ENCODE measurements at regions not wholly inside any gene's neighbourhood (a gene's known extent, or its start where the extent isn't known, plus 50 kb on each side); places are given as distances from the start of the nearest gene placed in this dataset.

DNA sequence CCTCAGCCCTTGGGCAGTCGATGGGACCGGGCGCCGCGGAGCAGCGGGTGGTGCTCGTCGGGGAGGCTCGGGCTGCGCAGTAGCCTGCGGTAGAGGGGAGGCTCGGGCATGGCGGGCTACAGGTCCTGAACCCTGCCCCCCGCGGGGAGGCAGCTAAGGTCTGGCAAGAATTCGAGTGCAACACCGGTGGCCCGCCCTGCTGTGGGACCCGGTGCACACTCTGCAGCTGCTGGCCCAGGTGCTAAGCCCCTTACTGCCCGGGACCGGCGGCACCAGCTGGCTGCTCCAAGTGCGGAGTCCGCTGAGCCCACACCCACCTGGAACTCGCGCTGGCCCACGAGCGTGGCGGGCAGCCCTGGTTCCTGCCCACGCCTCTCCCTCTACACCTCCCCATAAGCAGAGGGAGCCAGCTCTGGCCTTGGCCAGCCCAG is 377.7 kb upstream of the RBMS3 start:
- no peak for DNase-seq (ENCODE audit: low spot score)

DNA sequence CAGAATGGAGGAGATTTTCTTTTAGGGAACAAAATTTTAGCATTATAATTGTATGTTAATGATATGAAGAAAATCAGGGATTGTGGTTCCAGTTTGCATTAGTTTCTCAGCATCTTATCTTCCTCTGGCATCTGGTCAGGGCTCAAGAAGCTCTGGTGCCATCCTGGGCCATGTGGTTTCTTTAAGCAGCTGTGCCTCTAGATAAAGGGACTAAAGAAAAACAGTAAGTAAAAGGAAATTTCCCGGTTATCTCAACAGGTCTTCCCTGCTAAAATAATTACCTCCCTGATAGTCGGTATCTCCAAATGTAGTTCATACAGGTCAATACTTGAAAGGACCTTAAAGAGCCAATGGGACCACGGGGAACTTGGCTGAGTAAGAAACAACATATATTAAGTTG is 375.1 kb upstream of the RBMS3 start:
- no peak for DNase-seq (ENCODE audit: low spot score)

DNA sequence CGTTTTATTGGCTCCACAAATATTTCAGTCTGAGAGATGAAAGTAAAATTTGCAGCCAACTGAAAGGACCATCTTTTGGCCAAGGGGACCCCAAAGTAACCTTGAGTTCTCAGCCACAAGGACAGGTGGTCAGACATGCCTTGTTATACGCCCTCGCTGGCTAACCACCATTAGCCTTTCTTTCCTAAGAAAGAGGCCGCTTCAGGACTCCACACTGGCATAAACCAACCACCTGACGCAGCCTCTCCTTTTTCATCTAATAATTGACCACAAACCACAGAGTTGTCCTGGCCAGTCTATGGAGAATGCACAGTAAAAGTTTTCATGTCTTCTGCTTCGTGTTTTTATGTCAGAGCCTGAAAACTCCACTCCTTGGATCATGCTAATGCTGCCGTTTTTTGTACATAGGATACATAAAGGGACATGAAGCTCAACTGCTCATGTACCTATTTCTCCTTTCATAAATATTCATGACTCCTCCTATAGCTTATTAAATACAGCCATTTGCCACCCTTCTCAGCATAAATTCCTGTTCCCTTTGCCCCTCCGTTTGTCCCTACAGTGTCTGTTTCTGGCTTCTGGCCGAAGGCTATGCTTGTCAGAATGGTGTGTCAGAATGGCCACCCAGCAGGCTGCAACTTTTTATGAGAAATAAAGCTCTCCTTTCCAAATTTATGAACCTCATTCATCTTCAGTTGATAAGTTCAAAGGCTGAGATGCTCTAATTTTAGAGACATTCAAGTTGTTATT is 374.1 kb upstream of the RBMS3 start:
- no peak for DNase-seq (ENCODE audit: low spot score)

- no peak for DNase-seq (ENCODE audit: low spot score)
These were observed 373.3 kb upstream of the RBMS3 start for GRCh38 chr3:28907616-28908015.

DNA sequence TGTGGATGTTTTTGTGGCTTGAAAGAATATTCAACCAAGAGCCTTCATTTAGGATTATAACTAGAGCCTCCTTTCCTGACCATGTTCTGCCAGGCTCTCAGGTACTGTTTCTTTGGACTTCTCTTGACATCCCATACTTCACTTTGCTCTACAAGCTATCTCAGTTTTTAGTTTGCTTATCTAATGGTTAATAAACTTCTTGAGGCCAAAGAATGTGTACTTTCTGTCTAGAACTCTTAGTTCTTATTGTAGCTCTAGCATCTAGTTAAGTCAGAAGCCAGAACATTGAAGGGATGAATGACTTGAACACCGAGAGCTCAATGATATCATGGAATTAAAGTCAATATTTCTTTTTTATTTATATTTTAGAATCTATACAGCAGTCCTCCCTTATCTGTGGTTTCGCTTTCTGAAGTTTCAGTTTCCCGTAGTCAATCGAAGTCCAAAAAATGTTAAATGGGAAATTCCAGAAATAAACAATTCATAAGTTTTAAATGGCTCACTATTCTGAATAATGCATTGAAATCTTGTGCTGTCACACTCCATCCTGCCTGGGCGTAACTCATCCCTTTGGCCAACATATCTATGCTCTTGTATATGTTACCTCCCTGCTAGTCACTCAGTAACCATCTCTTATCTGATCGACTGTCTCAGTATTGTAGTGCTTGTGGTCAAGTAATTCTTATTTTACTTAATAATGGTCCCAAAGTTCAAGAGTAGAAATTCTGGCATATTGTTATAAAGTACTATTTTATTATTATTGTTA is 368.6 kb upstream of the RBMS3 start:
- no peak for DNase-seq (ENCODE audit: low spot score)

GRCh38 chr3:28915741-28916500 is 364.9 kb upstream of the RBMS3 start:
- no peak for DNase-seq (ENCODE audit: low spot score)

- DNase-seq (ENCODE audit: low spot score) = no peak
These were observed 364.0 kb upstream of the RBMS3 start for GRCh38 chr3:28916713-28917499.

DNA sequence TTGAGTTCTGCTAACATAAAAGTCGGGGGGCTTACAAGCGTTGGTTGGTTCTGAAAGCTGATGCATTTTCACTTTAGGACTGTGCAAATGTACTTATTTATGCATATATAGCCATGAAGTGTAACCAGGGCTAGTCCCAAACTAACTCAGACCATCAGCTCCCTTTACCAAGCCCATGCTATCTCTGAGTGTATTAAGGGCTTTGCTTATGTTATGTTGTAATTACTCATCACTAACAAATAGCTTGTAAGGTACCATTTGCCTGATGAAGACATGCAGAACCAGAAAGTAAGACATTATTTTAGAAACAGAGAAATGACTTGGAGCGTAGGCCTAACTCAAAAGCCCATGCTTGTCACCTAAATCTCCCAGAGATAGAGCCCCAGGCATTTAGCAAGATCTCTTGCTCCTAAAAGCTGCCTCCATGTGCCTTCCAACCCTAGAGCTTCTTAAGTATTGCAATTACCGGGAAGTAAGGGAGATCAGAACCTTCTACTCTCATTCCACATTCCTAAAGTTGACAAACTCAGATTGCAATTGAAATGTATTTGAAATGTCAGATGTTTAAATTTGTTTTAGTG is 362.9 kb upstream of the RBMS3 start:
- no peak for DNase-seq (ENCODE audit: low spot score)

DNA sequence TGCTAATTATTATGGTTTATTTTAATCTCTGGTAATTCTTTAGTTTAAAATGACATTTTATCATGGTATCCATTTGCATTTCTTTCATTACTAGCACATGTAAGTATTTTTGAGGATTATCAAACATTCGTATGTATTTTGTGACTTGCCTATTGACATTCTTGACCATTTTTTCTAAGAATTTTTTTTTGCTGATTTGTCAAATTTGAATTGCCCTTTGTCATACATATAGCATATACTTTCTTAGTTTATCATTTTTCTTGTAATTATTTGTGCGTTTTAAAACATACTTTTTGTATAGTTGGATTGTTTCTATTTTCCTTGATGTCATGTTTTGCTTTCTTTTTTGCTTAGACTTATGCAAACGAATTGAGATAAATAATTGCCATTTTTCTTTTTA is 358.5 kb upstream of the RBMS3 start:
- no peak for DNase-seq (ENCODE audit: low spot score)

- no peak for DNase-seq (ENCODE audit: low spot score)
These were observed 356.9 kb upstream of the RBMS3 start for GRCh38 chr3:28923994-28924393.

GRCh38 chr3:28924744-28925360 is 356.0 kb upstream of the RBMS3 start:
- no peak for DNase-seq (ENCODE audit: low spot score)

GRCh38 chr3:28933337-28933736 is 347.5 kb upstream of the RBMS3 start:
- DNase-seq (ENCODE audit: low spot score) = no peak

DNA sequence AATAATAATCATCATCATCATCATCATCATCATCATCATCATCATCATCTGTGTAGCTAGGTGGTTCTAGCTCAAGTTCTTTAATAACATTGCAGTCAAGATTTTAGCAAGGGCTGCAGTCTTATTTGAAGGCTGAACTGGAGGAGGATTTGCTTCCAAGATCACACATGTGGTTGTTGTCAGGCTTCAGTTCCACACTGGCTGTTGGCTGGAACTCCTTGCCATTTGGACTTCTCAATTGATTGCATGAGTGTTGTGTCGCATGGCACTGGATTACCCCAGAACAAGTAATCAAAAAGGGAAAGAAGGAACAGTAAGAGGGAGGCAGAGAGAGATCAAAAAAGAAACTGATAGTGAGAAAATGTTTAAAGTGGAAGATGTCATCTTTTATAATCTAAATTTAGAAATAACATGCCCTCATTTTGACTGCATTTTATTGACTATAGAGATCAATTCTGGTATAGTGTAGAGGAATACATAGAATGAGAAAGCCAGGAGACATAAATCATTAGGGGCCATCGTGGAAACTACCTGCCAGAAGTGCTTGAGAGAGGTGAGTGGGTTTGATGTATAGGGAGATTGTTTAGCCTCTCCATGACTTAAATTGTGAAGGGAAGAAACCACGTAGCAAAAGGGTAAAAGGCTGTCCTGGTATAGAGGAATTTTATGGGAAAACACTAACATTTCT is 346.6 kb upstream of the RBMS3 start:
- no peak for DNase-seq (ENCODE audit: low spot score)

DNA sequence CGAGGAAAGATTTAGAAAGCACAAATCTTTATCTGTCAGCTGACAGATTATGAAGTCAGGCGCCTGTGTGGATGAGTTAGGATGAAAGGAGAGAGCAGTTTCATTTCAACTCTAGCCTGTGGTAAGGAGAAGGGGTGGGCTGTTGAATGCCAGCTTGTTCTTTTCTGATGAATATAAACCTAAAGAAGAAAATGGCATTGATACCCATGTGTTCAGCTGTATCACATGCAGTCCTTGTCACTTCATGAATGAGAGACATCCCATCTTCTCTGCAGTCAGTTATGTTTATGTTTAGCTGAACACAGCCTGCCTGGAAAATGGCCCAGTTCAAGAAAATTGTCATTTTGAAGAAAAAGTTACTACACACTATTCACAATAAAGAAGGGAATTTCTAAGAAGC is 345.7 kb upstream of the RBMS3 start:
- DNase-seq (ENCODE audit: low spot score) = no peak

DNA sequence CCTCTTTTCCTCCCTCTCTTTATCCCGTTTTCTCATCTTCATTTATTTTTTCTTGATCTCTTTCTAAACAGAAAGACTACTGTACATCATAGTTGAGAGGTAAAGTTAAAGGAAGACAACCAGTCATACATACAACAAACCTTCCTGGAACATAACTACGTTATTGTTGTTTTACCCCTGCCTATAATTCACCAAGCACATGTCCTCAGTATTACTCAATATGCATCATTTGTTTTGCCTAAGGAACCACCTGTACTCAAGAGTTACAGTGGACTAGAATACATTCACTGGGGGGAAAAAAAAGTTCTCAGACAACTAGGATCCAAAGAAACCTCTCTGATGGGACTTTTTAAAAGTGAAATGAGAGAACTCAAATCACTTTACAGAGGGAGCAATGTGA is 344.7 kb upstream of the RBMS3 start:
- no peak for DNase-seq (ENCODE audit: low spot score)

GRCh38 chr3:28940530-28940929 is 340.3 kb upstream of the RBMS3 start:
- DNase-seq (ENCODE audit: low spot score) = no peak

DNA sequence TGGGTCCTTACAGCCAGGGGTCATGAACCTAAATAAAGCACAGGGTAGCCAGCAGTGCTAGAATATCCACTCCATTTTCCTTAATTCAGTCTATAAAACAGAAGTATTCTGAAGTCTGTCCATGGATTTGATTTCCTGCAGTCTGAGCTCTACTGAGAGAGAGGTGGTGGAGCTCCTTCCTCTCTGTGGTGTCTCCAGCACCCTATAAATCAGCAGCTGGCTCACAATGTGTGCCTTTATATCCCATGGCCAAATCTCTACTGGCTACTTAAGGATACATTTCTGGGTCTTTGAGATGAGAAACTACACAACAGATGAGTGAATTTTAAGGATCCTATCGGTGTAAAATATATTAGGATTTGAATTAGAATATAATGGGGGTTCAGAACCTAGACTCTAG is 339.9 kb upstream of the RBMS3 start:
- DNase-seq (ENCODE audit: low spot score) = no peak

- no peak for DNase-seq (ENCODE audit: low spot score)
These were observed 333.8 kb upstream of the RBMS3 start for GRCh38 chr3:28947061-28947460.

GRCh38 chr3:28947751-28948150 is 333.1 kb upstream of the RBMS3 start:
- no peak for DNase-seq (ENCODE audit: low spot score)

GRCh38 chr3:28948685-28949084 is 332.2 kb upstream of the RBMS3 start:
- no peak for DNase-seq (ENCODE audit: low spot score)

DNA sequence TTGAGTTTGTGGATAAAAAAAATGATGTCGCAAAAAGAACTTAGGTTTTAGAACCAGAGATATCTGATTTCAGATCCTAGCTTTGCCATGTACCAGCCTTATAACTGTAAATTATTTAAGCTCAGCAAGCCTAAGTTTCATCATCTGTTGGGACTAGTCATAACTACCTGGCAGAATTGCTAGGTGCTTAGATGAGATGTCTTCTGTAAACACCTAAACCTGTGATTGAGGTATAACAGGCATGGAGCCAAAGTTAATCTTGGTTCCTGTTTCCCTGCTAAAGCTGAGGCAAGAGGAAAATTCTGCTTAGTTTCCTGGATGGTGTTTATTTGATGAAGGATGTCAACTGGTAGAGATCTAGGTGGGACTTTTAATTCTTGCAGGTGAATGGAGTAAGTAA is 331.3 kb upstream of the RBMS3 start:
- DNase-seq (ENCODE audit: low spot score) = no peak

All from CD4-positive, alpha-beta T cell treated with Interleukin-2 at 100 ng/mL for 4 hours (primary cell).